ENCODE measurements at regions not wholly inside any gene's neighbourhood (a gene's known extent, or its start where the extent isn't known, plus 50 kb on each side); places are given as distances from the start of the nearest gene placed in this dataset.

GRCh38 chr9:85408494-85408893 lies 333.3 kb downstream of the AGTPBP1 start:
- Histone ChIP-seq H3K9me2 (replicated peaks; ENCODE audit: insufficient read depth, low read length) (no peaks in the 10 kb centered on the region), H3K27me3 (ENCODE audit: low read length) (no peaks in the 10 kb centered on the region), H3K9ac (ENCODE audit: low read length) (no peak overlapping the region), H3K36me3 (ENCODE audit: low read length) (no peaks in the 10 kb centered on the region), H2AFZ (ENCODE audit: low read depth, low read length, severe bottlenecking) (no peak overlapping the region), H3K79me2 (ENCODE audit: insufficient read depth, low read length) (no peaks in the 10 kb centered on the region), H3K27ac (ENCODE audit: low read depth, low read length) (no peak overlapping the region), H3K4me2 (ENCODE audit: low read depth, low read length, poor library complexity, severe bottlenecking) (no peak overlapping the region), H4K20me1 (ENCODE audit: low read depth, low read length) (no peaks in the 10 kb centered on the region), H3F3A (ENCODE audit: insufficient read depth) (no peaks in the 10 kb centered on the region), H3K4me3 (ENCODE audit: insufficient read depth, low read length, poor library complexity, severe bottlenecking) (no peak overlapping the region), H3K9me3 (ENCODE audit: insufficient read depth, low read length) (no peaks in the 10 kb centered on the region)
- no peak for TF ChIP-seq CTCF (IDR thresholded peaks at IDR 0.05; ENCODE audit: insufficient read depth, low read length, poor library complexity, severe bottlenecking)

- Histone ChIP-seq H3K79me2 (ENCODE audit: insufficient read depth, low read length) (no peaks in the 10 kb centered on the region), H3K9me3 (ENCODE audit: insufficient read depth, low read length) (no peaks in the 10 kb centered on the region), H3F3A (ENCODE audit: insufficient read depth) (no peaks in the 10 kb centered on the region), H3K9ac (ENCODE audit: low read length) (no peak overlapping the region), H3K27me3 (ENCODE audit: low read length) (no peaks in the 10 kb centered on the region), H3K27ac (ENCODE audit: low read depth, low read length) (no peak overlapping the region), H2AFZ (ENCODE audit: low read depth, low read length, severe bottlenecking) (no peak overlapping the region), H3K9me2 (replicated peaks; ENCODE audit: insufficient read depth, low read length) (no peaks in the 10 kb centered on the region), H3K4me3 (ENCODE audit: insufficient read depth, low read length, poor library complexity, severe bottlenecking) (no peak overlapping the region), H3K36me3 (ENCODE audit: low read length) (no peaks in the 10 kb centered on the region), H4K20me1 (ENCODE audit: low read depth, low read length) (no peaks in the 10 kb centered on the region), H3K4me2 (ENCODE audit: low read depth, low read length, poor library complexity, severe bottlenecking) (no peak overlapping the region)
- TF ChIP-seq EZH2phosphoT487 (conservative IDR thresholded peaks at IDR 0.05; ENCODE audit: low read length) (no peak), CTCF (IDR thresholded peaks at IDR 0.05; ENCODE audit: insufficient read depth, low read length, poor library complexity, severe bottlenecking) (no peak)
Measured at GRCh38 chr9:85405566-85405950, 336.2 kb downstream of the AGTPBP1 start.

GRCh38 chr9:85404911-85405565 lies 336.7 kb downstream of the AGTPBP1 start:
- no peaks in the 10 kb centered on the region for H3K9me2 ChIP-seq (replicated peaks; ENCODE audit: insufficient read depth, low read length)
- no peak overlapping the region for H3K9ac ChIP-seq (ENCODE audit: low read length)
- H3F3A ChIP-seq (ENCODE audit: insufficient read depth) = no peaks in the 10 kb centered on the region
- no peak overlapping the region for H3K4me3 ChIP-seq (ENCODE audit: insufficient read depth, low read length, poor library complexity, severe bottlenecking)
- no peaks in the 10 kb centered on the region for H3K9me3 ChIP-seq (ENCODE audit: insufficient read depth, low read length)
- H3K27me3 ChIP-seq (ENCODE audit: low read length) = no peaks in the 10 kb centered on the region
- no peaks in the 10 kb centered on the region for H4K20me1 ChIP-seq (ENCODE audit: low read depth, low read length)
- H3K4me2 ChIP-seq (ENCODE audit: low read depth, low read length, poor library complexity, severe bottlenecking) = no peak overlapping the region
- H2AFZ ChIP-seq (ENCODE audit: low read depth, low read length, severe bottlenecking) = no peak overlapping the region
- H3K27ac ChIP-seq (ENCODE audit: low read depth, low read length) = no peak overlapping the region
- H3K79me2 ChIP-seq (ENCODE audit: insufficient read depth, low read length) = no peaks in the 10 kb centered on the region
- TF ChIP-seq CTCF (IDR thresholded peaks at IDR 0.05; ENCODE audit: insufficient read depth, low read length, poor library complexity, severe bottlenecking) (no peak), EZH2phosphoT487 (conservative IDR thresholded peaks at IDR 0.05; ENCODE audit: low read length) (no peak)
- no peaks in the 10 kb centered on the region for H3K36me3 ChIP-seq (ENCODE audit: low read length)
